ENCODE measurements at regions not wholly inside any gene's neighbourhood (a gene's known extent, or its start where the extent isn't known, plus 50 kb on each side); places are given as distances from the start of the nearest gene placed in this dataset.

- TF ChIP-seq CTCF (IDR thresholded peaks at IDR 0.05): no peak
- TF ChIP-seq POLR2A (IDR thresholded peaks at IDR 0.05): no peak
These were observed 449.9 kb downstream of the PDCD6IP start for GRCh38 chr3:34248352-34248751.
